K562 (cell line): ENCODE measurements at regions not wholly inside any gene's neighbourhood (a gene's known extent, or its start where the extent isn't known, plus 50 kb on each side); places are given as distances from the start of the nearest gene placed in this dataset.

ENCODE experiments used
- AFF1 ChIP-seq, 2 experiments: fragments of 450-650 bp; IDR thresholded peaks; 2 replicates each; pipeline ENCODE4 v1.6.1; 2018; ENCODE audit warnings: mild to moderate bottlenecking in 2 of 2, low read depth in 1 of 2; ENCODE audit not compliant: partially characterized antibody in 2 of 2
- CC2D1A ChIP-seq: fragments of 450-650 bp; IDR thresholded peaks from 2 replicates; pipeline ENCODE4 v1.6.1; 2017; ENCODE audit warnings: mild to moderate bottlenecking
- DNMT1 ChIP-seq: fragments of 450-650 bp; IDR thresholded peaks from 2 replicates; pipeline ENCODE4 v1.6.1; 2016; ENCODE audit warnings: antibody characterized with exemption, mild to moderate bottlenecking
- HMGN3 ChIP-seq: IDR thresholded peaks from 2 replicates; pipeline ENCODE4 v1.6.1; 2011; ENCODE audit warnings: borderline replicate concordance, low read depth, mild to moderate bottlenecking, mixed read lengths, low read length; ENCODE audit not compliant: insufficient read length; ENCODE audit errors: extremely low read depth
- PHB ChIP-seq: fragments of 250-450 bp; sonication (Bioruptor Pico); IDR thresholded peaks from 2 replicates; pipeline ENCODE4 v1.5.0; 2021
- SLC30A9 ChIP-seq: fragments of 250-450 bp; sonication (Bioruptor Pico); IDR thresholded peaks from 2 replicates; pipeline ENCODE4 v1.8.0; 2022; ENCODE audit warnings: mild to moderate bottlenecking, moderate library complexity
- THRA ChIP-seq: fragments of 450-650 bp; IDR thresholded peaks from 2 replicates; pipeline ENCODE4 v1.6.1; 2017; ENCODE audit warnings: mild to moderate bottlenecking, moderate library complexity
- U2AF2 ChIP-seq: fragments of 200-400 bp; formaldehyde crosslinking; optimal IDR thresholded peaks from 2 replicates; pipeline ENCODE3; 2017; ENCODE audit warnings: low read depth, mild to moderate bottlenecking, low read length
- ZNF785 ChIP-seq: fragments of 250-450 bp; sonication (Bioruptor Pico); IDR thresholded peaks from 2 replicates; pipeline ENCODE4 v1.4.0; 2020; ENCODE audit warnings: mild to moderate bottlenecking
- TF ChIP-seq, protein P1 (sequence below): IDR thresholded peaks from 2 replicates; pipeline ENCODE4 v1.6.1; 2011; ENCODE audit warnings: borderline replicate concordance, low read depth, mild to moderate bottlenecking, moderate library complexity, low read length; ENCODE audit not compliant: insufficient read depth, poor library complexity, severe bottlenecking
- TF ChIP-seq, protein P2 (sequence below): fragments of 450-650 bp; IDR thresholded peaks from 2 replicates; pipeline ENCODE4 v1.7.0; 2016; ENCODE audit warnings: borderline replicate concordance

GRCh38 chr10:83375274-83375673 is 764.0 kb upstream of the GHITM start (continued):
- TF ChIP-seq THRA (no peak), PHB (CRISPR knock-in tag) (no peak), AFF1 (IDR thresholded peaks at IDR 0.05; ENCODE audit: low read depth in 1 of 2, partially characterized antibody in 2 of 2) (no peak), HMGN3 (no peak), DNMT1 (no peak), U2AF2 (no peak), ZNF785 (CRISPR knock-in tag) (no peak), CC2D1A (no peak), SLC30A9 (CRISPR knock-in tag) (no peak)
- TF ChIP-seq, protein P1, sequence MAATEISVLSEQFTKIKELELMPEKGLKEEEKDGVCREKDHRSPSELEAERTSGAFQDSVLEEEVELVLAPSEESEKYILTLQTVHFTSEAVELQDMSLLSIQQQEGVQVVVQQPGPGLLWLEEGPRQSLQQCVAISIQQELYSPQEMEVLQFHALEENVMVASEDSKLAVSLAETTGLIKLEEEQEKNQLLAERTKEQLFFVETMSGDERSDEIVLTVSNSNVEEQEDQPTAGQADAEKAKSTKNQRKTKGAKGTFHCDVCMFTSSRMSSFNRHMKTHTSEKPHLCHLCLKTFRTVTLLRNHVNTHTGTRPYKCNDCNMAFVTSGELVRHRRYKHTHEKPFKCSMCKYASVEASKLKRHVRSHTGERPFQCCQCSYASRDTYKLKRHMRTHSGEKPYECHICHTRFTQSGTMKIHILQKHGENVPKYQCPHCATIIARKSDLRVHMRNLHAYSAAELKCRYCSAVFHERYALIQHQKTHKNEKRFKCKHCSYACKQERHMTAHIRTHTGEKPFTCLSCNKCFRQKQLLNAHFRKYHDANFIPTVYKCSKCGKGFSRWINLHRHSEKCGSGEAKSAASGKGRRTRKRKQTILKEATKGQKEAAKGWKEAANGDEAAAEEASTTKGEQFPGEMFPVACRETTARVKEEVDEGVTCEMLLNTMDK: no peak
- TF ChIP-seq, protein P2, sequence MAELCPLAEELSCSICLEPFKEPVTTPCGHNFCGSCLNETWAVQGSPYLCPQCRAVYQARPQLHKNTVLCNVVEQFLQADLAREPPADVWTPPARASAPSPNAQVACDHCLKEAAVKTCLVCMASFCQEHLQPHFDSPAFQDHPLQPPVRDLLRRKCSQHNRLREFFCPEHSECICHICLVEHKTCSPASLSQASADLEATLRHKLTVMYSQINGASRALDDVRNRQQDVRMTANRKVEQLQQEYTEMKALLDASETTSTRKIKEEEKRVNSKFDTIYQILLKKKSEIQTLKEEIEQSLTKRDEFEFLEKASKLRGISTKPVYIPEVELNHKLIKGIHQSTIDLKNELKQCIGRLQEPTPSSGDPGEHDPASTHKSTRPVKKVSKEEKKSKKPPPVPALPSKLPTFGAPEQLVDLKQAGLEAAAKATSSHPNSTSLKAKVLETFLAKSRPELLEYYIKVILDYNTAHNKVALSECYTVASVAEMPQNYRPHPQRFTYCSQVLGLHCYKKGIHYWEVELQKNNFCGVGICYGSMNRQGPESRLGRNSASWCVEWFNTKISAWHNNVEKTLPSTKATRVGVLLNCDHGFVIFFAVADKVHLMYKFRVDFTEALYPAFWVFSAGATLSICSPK: no peak
